Brain microvascular endothelial cell (primary cell): ENCODE measurements at regions not wholly inside any gene's neighbourhood (a gene's known extent, or its start where the extent isn't known, plus 50 kb on each side); places are given as distances from the start of the nearest gene placed in this dataset.

Experiments
- DNase-seq: peaks from one replicate; pipeline ENCODE4 v3.0.0-alpha.2; 2020
- H3K27ac ChIP-seq: fragments of 250-450 bp; sonication (Bioruptor Pico); 2 replicates; pipeline ENCODE4 v1.5.1; 2020; ENCODE audit warnings: mild to moderate bottlenecking, moderate library complexity
- H3K27me3 ChIP-seq: fragments of 250-450 bp; sonication (Bioruptor Pico); replicated peaks from 2 replicates; pipeline ENCODE4 v1.5.1; 2020; ENCODE audit warnings: mild to moderate bottlenecking
- H3K36me3 ChIP-seq: fragments of 250-450 bp; sonication (Bioruptor Pico); replicated peaks from 2 replicates; pipeline ENCODE4 v1.5.1; 2020; ENCODE audit warnings: mild to moderate bottlenecking
- H3K4me3 ChIP-seq: 2 replicates; pipeline ENCODE4 v1.5.1; 2011; ENCODE audit warnings: low read depth, mild to moderate bottlenecking, control low read depth, low read length, moderate library complexity
- CTCF ChIP-seq: IDR thresholded peaks from 2 replicates; pipeline ENCODE4 v1.5.1; 2011; ENCODE audit warnings: low read depth, mild to moderate bottlenecking, moderate library complexity, low read length, control low read depth, inconsistent platforms; ENCODE audit errors: missing control alignments
- in situ Hi-C: cut with HindIII; loops from 2 replicates; pipeline ENCODE4 v1.10.0; 2017; ENCODE audit warnings: low sequenced_read_pairs, low pct_ligation_motif_present

GRCh38 chr18:60200558-60200957, 172.0 kb downstream of the MC4R start:
- no peak overlapping the region for H3K27ac ChIP-seq
- no peak for DNase-seq
- peaks cover 3% of the 10 kb centered on the region for H3K27me3 ChIP-seq
- in situ Hi-C loops, result no loop called here
- no peak overlapping the region for H3K4me3 ChIP-seq
- no peaks in the 10 kb centered on the region for H3K36me3 ChIP-seq
- no peak for TF ChIP-seq CTCF

- Histone ChIP-seq H3K27me3 (peaks cover 3% of the 10 kb centered on the region), H3K4me3 (no peak overlapping the region), H3K36me3 (no peaks in the 10 kb centered on the region), H3K27ac (no peak overlapping the region)
- DNase-seq, result no peak
- no peak for TF ChIP-seq CTCF
- in situ Hi-C loops, result no loop called here
Observed at GRCh38 chr18:60199505-60199904, 173.1 kb downstream of the MC4R start.

- in situ Hi-C loops, result no loop called here
- DNase-seq, result no peak
- Histone ChIP-seq H3K4me3 (no peak overlapping the region), H3K27ac (no peak overlapping the region), H3K27me3 (peaks cover 3% of the 10 kb centered on the region), H3K36me3 (no peaks in the 10 kb centered on the region)
- no peak for TF ChIP-seq CTCF
Observed at GRCh38 chr18:60197671-60198462, 174.7 kb downstream of the MC4R start.

GRCh38 chr18:60196836-60197606, 175.6 kb downstream of the MC4R start:
- no peak overlapping the region for H3K27ac ChIP-seq
- no peak for DNase-seq
- no peak for TF ChIP-seq CTCF
- in situ Hi-C loops, result no loop called here
- H3K27me3 ChIP-seq, result peaks cover 3% of the 10 kb centered on the region
- H3K4me3 ChIP-seq, result no peak overlapping the region
- H3K36me3 ChIP-seq, result no peaks in the 10 kb centered on the region

- TF ChIP-seq CTCF, result no peak
- in situ Hi-C loops, result no loop called here
- Histone ChIP-seq H3K27ac (no peak overlapping the region), H3K4me3 (no peak overlapping the region), H3K27me3 (peaks cover 3% of the 10 kb centered on the region), H3K36me3 (no peaks in the 10 kb centered on the region)
- DNase-seq, result no peak
Observed at GRCh38 chr18:60193780-60194179, 178.8 kb downstream of the MC4R start.
